Glomerular endothelial cell (primary cell): ENCODE measurements at regions not wholly inside any gene's neighbourhood (a gene's known extent, or its start where the extent isn't known, plus 50 kb on each side); places are given as distances from the start of the nearest gene placed in this dataset.
"Not testable (repeated sequence)": the region's sequence is repeated elsewhere in the genome, so short reads cannot be mapped to it uniquely, and the experiment has no call there.

Experiments
- DNase-seq: peaks from one replicate; pipeline ENCODE4 v3.0.0-alpha.2; 2011; ENCODE audit warnings: low read depth, low spot score; ENCODE audit errors: extremely low read depth

GRCh38 chr5:124055751-124056150 lies 543.8 kb downstream of the CSNK1G3 start:
- no peak for DNase-seq

DNA sequence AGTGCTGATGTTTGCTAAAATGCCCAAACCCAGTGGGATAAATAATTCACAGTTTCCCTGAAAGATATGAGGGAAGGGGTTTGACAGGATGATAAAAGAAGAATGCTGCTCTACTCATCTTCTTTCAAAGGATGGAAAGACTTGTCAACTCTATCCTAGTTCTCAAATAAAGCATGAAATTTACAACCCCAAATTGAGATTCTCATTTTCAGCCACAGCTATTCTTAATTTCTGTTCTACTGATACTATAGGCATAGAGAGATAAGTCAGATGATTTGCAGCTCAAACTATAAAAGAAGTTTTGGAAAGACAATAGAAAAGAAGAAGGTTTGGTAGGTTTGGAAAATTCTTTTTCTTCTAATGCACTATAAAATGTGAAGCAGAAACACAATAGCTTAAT lies 542.6 kb downstream of the CSNK1G3 start:
- DNase-seq, result no peak

GRCh38 chr5:124053340-124053739 lies 541.4 kb downstream of the CSNK1G3 start:
- DNase-seq, result no peak

- no peak for DNase-seq
Observed at GRCh38 chr5:124052201-124052600, 540.2 kb downstream of the CSNK1G3 start.

DNA sequence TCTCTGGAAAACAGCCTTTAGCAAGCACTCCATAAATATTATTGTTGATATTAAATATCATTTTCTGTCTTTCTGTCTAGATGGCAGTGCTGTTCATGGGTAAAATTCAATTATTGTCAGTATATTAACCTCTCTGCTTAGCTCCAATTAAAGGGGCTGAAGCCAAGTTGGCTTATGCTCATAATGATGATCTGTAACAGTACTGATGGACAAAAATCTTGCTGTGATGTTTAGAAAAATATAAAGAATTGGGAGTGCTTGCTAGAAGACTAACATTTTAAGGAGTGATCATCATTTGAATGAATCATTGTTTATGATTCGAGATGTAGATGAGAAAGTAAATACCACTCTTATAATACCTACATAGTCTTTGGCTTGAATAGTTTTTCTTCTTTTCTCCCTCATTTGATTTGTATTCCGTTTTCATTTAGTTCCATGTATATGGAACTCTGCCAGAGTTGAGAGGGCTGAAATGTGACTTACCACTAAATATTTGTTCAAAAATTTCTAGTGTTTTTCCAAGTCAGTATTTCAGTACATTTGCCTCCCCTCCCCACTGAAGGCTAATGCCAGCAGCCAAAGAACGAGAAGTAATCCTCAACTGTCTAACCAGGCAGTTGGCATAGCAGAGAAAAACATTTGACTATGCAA lies 538.3 kb downstream of the CSNK1G3 start:
- no peak for DNase-seq

DNA sequence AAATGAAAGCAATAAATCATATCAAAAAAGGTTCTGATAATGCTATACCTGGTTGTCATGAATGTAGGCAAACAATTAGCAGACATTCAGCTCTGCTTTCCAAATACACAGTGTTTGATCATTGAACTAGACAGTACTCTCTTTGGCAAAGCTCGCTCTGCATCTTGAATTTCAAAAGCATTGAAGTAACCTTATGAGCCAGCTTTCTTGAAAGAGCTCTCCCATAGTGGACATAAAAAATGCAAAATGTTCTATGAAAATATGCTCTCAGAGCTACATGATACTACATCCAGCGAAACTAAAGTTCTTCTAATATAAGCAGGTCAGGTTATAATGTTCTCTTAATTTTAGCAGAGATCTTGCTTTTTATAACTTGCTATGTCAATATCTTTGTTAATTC lies 533.4 kb downstream of the CSNK1G3 start:
- DNase-seq, result no peak

- no peak for DNase-seq
Observed at GRCh38 chr5:124044613-124045012, 532.6 kb downstream of the CSNK1G3 start.

GRCh38 chr5:124043456-124043855 lies 531.5 kb downstream of the CSNK1G3 start:
- DNase-seq, result no peak

GRCh38 chr5:124040799-124041198 lies 528.8 kb downstream of the CSNK1G3 start:
- DNase-seq, result no peak

DNA sequence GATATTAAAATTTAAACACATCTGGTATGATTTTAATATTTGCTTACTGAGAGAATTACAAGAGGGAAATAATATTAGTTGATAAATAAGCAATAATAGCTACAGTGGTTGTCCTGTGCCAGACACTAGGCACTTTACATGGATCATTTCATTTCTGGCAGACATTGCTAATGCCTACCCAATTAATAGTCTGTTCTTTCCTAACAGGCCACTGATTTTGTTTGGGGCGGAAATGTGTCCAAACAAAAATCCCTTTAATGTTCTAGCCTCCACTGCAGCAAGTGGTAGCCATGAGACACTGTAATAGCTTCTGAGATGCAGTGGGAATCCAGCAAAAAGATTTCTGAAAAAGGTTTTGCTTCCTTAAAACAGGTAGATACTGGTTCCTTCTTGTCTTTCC lies 527.4 kb downstream of the CSNK1G3 start:
- DNase-seq, result no peak

DNA sequence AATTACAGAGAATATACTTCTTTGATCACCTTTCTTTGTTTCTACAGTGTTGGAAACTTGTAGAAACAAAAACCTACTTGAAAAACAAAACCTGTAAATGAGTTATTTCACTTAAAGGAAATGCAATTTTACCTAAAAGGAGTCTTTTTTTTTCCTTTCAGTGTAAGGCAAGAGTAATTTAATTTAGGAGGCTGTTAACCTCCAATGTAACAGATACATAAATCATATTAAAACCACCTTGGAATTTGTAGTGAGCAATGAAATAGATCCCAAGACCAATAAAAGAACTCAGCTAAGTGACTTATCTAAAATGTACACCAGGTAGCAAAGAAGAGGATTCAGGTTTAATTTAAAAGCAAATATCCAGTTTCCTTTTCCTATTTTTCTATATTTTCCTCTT lies 524.8 kb downstream of the CSNK1G3 start:
- DNase-seq, result no peak

DNA sequence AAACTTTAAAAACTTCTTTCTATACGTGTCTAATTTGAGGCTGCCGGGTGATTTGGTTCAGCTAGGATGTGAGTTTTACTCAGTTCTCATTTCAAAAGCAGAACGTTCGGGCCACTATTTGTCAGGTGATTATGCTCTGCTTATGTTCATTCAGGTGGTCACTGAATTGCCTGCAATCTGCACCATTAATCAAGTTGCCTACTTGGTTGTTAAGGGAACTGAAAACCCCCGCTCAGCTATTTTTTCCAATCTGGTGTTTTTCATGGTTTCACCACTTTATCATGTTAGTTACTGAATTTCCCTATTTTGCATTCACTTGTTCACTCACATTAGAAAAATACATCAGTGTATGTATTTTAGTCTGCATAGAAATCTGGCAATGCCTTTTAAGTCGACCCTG lies 523.0 kb downstream of the CSNK1G3 start:
- DNase-seq, result no peak

DNA sequence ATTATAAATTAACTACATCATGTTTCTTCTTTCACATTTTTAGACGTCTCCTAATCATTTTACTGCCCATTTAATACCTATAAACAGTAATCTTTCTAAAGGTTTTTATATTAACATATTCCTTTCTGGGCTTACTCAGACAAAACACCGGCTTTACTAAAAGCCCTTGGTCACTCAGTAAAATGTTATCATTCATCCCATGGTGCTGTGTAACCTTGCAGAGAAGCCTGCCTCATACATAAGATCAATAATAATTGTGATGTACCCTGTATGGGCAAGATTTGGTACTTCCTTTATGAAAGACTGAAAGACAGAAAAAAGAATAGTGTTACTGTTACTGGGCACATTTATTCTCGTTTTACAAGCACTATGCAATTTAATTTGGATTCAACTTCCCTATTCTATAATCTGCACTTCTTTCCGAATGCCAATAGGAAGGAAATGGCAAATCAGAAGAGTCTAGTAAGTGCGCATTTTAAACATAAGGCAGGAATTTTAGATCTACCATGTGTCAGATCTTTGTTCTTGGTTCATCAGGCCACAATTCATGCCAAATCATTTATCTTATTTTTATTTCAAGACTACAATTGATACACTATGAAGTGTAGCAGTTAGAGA lies 522.2 kb downstream of the CSNK1G3 start:
- DNase-seq, result no peak

DNA sequence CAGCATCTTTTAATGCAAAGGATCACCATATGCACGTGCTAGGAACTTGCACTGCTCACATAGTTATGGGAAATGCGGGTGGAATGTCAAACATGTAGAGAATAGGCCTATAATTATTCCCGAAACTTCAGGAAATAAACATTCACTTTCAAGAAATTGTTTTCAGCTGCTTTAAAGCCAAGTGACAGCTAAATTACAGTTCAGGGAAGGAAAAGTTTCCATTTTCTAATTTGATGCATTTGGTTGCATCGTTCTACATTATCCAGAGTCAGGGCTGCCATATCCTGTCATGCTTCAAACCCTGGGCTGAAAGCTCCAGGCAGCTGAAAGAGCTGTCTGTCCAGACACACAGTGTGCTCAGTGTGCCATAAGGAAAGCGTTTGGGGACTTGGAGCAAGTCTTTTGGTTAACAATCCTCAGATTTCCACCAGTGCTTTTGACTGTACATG lies 518.1 kb downstream of the CSNK1G3 start:
- no peak for DNase-seq

DNA sequence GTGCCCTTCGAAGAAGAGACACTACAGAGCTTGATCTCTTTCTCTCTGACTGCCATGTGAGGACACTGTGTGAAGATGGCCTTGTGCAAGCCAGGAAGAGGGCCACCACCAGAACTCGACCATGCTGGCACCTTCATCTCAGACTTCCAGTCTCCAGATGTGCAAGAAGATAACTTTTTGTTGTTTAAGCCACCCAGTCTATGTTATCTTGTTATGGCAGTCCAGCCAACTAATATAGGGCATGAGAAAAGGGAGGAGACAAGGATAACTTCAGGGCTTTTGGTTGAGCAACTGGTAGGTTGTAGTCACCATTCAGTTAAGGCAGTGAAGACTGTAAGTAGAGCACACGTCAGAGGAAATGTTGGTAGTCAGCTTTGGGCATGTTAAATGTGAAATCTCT lies 515.5 kb downstream of the CSNK1G3 start:
- DNase-seq, result no peak

DNA sequence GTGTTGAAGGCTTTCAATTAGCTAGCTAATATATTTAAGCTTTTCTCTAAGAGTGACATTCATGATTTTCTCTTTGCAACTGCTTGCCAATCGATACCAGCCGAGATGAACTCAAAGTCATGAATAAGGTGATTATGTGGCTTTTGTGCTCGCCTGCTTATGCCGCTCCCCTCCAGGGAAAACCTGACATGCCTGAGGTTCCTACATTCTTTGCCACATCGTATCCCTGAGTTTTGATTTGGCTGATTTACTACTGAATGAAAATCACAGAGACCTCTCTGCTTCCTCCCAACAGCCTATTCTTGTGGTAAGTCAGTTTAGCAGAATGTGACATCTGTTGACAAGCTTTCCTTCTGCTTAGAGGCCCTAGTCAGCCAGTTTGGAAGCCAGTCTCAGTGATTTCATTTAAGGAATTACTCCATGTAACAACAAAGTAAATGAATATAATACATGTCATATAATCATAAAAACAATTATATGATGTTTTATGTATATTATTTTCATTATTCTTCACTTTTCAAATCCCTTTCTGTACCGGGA lies 513.4 kb downstream of the CSNK1G3 start:
- DNase-seq, result no peak

DNA sequence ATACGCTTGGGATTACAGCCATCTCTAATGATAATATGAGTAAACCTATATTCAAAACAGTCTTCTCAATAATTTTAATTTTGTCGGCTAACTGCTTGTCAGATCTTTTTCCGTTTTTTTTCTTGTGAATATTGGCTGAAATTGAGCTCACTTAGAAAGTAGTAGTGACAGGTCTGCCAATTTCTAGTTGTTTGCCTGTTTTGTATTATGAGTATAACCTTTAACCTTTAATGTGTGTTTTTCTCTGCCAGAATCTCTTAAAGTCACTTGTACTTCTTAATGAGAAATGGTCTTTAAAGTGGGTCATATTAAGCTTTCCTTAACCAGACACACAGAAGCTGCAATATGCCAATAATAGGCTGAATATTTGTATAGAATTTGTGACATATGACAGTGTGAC lies 511.0 kb downstream of the CSNK1G3 start:
- no peak for DNase-seq

DNA sequence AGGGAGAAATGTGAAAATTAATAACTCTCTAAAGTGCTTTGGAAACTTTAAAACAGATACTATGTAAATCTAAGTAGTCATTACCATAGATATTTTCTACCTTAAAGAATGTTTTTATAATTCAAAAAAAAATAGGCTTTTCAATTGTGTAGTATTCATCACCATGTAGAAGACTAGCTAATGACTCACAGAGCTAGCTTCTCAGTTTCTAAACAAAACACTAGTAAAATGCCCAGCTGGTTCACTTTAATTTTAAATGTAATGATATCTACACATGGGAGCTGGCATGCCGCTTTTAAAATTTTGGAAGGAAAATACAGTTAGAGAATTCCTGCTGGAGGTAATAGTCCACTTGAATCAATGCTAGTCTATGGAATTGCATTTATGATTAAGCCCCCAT lies 509.8 kb downstream of the CSNK1G3 start:
- DNase-seq, result no peak

DNA sequence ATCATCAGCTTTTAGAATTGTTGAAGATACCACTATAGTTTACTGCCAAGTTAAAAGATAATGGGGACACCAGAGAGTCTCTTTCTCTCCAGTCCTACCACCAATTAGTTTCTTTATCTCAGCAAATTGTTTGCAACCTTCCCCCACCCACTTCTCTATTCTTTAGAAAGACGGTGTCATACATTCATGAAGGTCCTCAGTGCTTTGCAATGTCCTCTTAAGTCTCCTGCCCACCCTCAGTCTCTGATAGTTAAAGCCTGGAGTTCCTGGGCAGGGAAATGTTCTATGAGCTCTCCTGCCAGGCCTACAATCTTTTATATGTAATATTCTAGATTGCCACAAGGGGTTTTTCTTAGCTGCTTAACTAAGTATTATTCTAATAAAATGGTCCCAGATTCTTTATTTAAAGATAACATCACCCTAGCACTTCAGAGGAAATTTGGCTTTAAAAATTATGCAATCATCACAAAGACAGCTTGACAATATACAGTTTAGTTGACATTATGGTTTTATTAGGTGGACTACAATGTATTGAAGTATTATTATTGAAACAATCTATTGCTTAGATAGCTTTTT lies 509.2 kb downstream of the CSNK1G3 start:
- DNase-seq, result no peak

DNA sequence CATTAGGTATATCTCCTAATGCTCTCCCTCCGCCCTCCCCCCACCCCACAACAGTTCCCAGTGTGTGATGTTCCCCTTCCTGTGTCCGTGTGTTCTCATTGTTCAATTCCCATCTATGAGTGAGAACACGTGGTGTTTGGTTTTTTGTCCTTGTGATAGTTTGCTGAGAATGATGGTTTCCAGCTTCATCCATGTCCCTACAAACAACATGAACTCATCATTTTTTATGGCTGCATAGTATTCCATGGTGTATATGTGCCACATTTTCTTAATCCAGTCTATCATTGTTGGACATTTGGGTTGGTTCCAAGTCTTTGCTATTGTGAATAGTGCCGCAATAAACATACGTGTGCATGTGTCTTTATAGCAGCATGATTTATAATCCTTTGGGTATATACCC lies 505.3 kb downstream of the CSNK1G3 start:
- DNase-seq, result not testable (repeated sequence)

DNA sequence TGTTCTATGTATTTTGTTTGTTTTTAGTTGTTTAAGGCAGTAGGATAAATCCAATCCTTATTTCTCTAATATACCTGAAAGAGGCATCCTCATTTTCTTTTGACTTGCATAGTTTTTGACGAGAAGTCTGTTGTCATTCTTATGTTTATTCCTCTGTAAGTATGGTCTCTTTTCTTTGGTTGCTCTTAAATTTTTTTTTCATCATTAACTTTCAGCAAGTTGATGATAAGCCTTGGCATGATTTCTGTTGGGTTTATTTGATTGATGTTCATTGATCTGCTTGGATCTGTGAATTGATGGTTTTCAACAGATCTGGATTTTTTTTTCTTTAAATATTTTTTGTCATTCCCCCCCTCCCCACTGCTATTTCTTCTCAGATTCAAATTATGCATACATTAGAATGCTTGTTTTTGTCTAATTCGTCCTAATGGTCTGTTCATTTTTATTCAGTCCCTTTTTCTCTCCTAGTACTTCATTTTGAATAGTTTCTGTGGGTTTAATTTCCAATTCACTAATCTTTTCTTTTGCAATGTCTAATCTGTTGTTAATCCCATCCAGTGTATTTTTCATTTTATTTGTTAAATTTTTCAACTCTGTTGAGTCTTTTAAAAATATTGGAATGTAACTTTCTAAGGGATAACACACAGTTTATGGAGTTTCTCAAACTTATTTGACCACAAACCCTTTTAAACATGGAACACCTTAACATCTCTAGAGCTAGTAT lies 495.9 kb downstream of the CSNK1G3 start:
- no peak for DNase-seq
